Neural progenitor cell (in vitro differentiated cells): ENCODE measurements at regions not wholly inside any gene's neighbourhood (a gene's known extent, or its start where the extent isn't known, plus 50 kb on each side); places are given as distances from the start of the nearest gene placed in this dataset.

Experiments
- CTCF ChIP-seq: fragments of 200-600 bp; sonication (generic); IDR thresholded peaks from 2 replicates; pipeline ENCODE4 v1.5.1; 2017; ENCODE audit warnings: antibody characterized with exemption, mild to moderate bottlenecking
- EZH2 ChIP-seq: fragments of 200-600 bp; sonication (generic); IDR thresholded peaks from 2 replicates; pipeline ENCODE4 v1.6.1; 2017; ENCODE audit warnings: antibody characterized with exemption, mild to moderate bottlenecking, moderate library complexity

- TF ChIP-seq CTCF: no peak
- TF ChIP-seq EZH2: no peak
Observed at GRCh38 chr6:80442366-80442765, 335.9 kb downstream of the BCKDHB start.
